Trophoblast cell (in vitro differentiated cells and primary cell): ENCODE measurements at regions not wholly inside any gene's neighbourhood (a gene's known extent, or its start where the extent isn't known, plus 50 kb on each side); places are given as distances from the start of the nearest gene placed in this dataset.
"Not testable (repeated sequence)": the region's sequence is repeated elsewhere in the genome, so short reads cannot be mapped to it uniquely, and the experiment has no call there.

ENCODE experiments used
- DNase-seq, 2 donors: peaks; one replicate each; pipeline ENCODE4 v3.0.0-alpha.2; 2016
- H2AFZ ChIP-seq: 2 replicates; pipeline ENCODE4 v1.6.1; 2013; ENCODE audit warnings: low read length, moderate library complexity, mild to moderate bottlenecking; ENCODE audit not compliant: insufficient read depth, poor library complexity
- H2AK5ac ChIP-seq: 2 replicates; pipeline ENCODE4 v1.6.1; 2013; ENCODE audit warnings: mild to moderate bottlenecking, low read length
- H2BK120ac ChIP-seq: 2 replicates; pipeline ENCODE4 v1.6.1; 2013; ENCODE audit warnings: low read length, mild to moderate bottlenecking, moderate library complexity; ENCODE audit not compliant: insufficient read depth, poor library complexity
- H2BK12ac ChIP-seq: 2 replicates; pipeline ENCODE4 v1.6.1; 2013; ENCODE audit warnings: mild to moderate bottlenecking, low read length, moderate library complexity
- H2BK5ac ChIP-seq: 2 replicates; pipeline ENCODE4 v1.6.1; 2013; ENCODE audit warnings: low read length, low read depth, moderate library complexity, mild to moderate bottlenecking; ENCODE audit not compliant: poor library complexity
- H3K14ac ChIP-seq: 2 replicates; pipeline ENCODE4 v1.6.1; 2013; ENCODE audit warnings: mild to moderate bottlenecking, low read length
- H3K18ac ChIP-seq: 2 replicates; pipeline ENCODE4 v1.6.1; 2013; ENCODE audit warnings: mild to moderate bottlenecking, low read length
- H3K23ac ChIP-seq: 2 replicates; pipeline ENCODE4 v1.6.1; 2013; ENCODE audit warnings: low read length
- H3K27ac ChIP-seq: 2 replicates; pipeline ENCODE4 v1.5.1; 2013; ENCODE audit warnings: low read depth, mild to moderate bottlenecking, inconsistent platforms, low read length, moderate library complexity
- H3K27me3 ChIP-seq: 2 replicates; pipeline ENCODE4 v1.6.1; 2013; ENCODE audit warnings: inconsistent platforms, mild to moderate bottlenecking, low read length, moderate library complexity; ENCODE audit not compliant: insufficient read depth
- H3K36me3 ChIP-seq, 2 experiments: 1 replicate in 1 of 2; 2 replicates in 1 of 2; pipeline ENCODE4 v1.6.1; 2013; ENCODE audit warnings: low read length in 2 of 2, mild to moderate bottlenecking in 2 of 2, moderate library complexity in 1 of 2; ENCODE audit not compliant: insufficient read depth in 2 of 2, control insufficient read depth in 1 of 2
- H3K4ac ChIP-seq: 2 replicates; pipeline ENCODE4 v1.6.1; 2013; ENCODE audit warnings: low read depth, mild to moderate bottlenecking, low read length, moderate library complexity
- H3K4me1 ChIP-seq, 2 experiments: 1 replicate in 1 of 2; 2 replicates in 1 of 2; pipeline ENCODE4 v1.6.1; 2013; ENCODE audit warnings: low read length in 2 of 2, mild to moderate bottlenecking in 2 of 2, moderate library complexity in 1 of 2; ENCODE audit not compliant: insufficient read depth in 2 of 2, control insufficient read depth in 1 of 2
- H3K4me2 ChIP-seq: 2 replicates; pipeline ENCODE4 v1.6.1; 2013; ENCODE audit warnings: inconsistent platforms, mild to moderate bottlenecking, low read length, moderate library complexity
- H3K4me3 ChIP-seq: 2 replicates; pipeline ENCODE4 v1.5.1; 2013; ENCODE audit warnings: mild to moderate bottlenecking, low read depth, low read length, inconsistent platforms
- H3K79me1 ChIP-seq: one replicate; pipeline ENCODE4 v1.6.1; 2013; ENCODE audit warnings: low read length
- H3K79me2 ChIP-seq: 2 replicates; pipeline ENCODE4 v1.6.1; 2013; ENCODE audit warnings: low read length, mild to moderate bottlenecking; ENCODE audit not compliant: control insufficient read depth, insufficient read depth, poor library complexity
- H3K9ac ChIP-seq: 2 replicates; pipeline ENCODE4 v1.6.1; 2013; ENCODE audit warnings: mild to moderate bottlenecking, low read length
- H3K9me3 ChIP-seq: 2 replicates; pipeline ENCODE4 v1.6.1; 2013; ENCODE audit warnings: low read depth, mild to moderate bottlenecking, control low read depth, inconsistent platforms, low read length; ENCODE audit not compliant: insufficient read depth
- H4K12ac ChIP-seq: 2 replicates; pipeline ENCODE4 v1.6.1; 2013; ENCODE audit warnings: low read depth, mild to moderate bottlenecking, low read length, moderate library complexity
- H4K8ac ChIP-seq: 2 replicates; pipeline ENCODE4 v1.6.1; 2013; ENCODE audit warnings: low read depth, mild to moderate bottlenecking, low read length, moderate library complexity
- H4K91ac ChIP-seq: one replicate; pipeline ENCODE4 v1.6.1; 2013; ENCODE audit warnings: low read depth, mild to moderate bottlenecking, low read length, moderate library complexity
- WGBS: extraction: QIAGEN DNeasy Blood & Tissue Kit; methylation state at CpG from one replicate; pipeline ENCODE4 v1.1.7; 2013; ENCODE audit warnings: missing lambda C conversion rate; ENCODE audit not compliant: insufficient read length, insufficient coverage; ENCODE audit errors: extremely low coverage; 5-methylcytosine and 5-hydroxymethylcytosine counted together

DNA sequence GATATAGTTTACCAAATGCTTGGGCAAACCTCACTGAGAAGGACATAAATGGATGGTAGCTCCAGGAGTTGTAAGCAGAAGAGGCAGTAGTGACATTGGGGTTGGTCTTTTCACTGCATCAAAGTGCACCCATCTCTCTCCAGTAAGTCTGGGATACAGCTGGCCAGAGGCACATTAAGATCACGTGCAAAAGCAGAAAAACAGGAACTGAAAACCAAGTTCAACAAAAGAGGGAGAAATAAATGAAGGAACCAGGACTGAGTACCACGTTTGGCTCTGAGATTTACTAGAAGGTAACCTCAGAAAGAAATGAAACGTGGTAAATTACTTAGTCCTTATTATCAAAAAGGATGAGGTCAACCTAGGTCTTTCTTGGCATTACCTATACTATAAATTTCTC lies 259.2 kb downstream of the OSR1 start:
- Histone ChIP-seq H3K9ac (no peak overlapping the region), H4K12ac (no peak overlapping the region), H3K36me3 (no peaks in the 10 kb centered on the region), H3K4ac (no peak overlapping the region), H3K79me1 (no peaks in the 10 kb centered on the region), H3K27me3 (no peaks in the 10 kb centered on the region), H3K14ac (no peak overlapping the region), H2BK120ac (no peak overlapping the region), H3K79me2 (no peaks in the 10 kb centered on the region), H3K9me3 (no peaks in the 10 kb centered on the region), H4K8ac (no peak overlapping the region), H3K18ac (no peak overlapping the region), H3K4me3 (no peak overlapping the region), H3K23ac (no peak overlapping the region), H2AFZ (no peak overlapping the region), H3K4me2 (no peak overlapping the region), H2AK5ac (no peak overlapping the region), H2BK5ac (no peak overlapping the region), H4K91ac (no peak overlapping the region), H3K4me1 (no peaks in the 10 kb centered on the region), H3K27ac (no peak overlapping the region), H2BK12ac (no peak overlapping the region)
- DNase-seq, result no peak
- no CpG with 5 or more reads among the region's 3 CpGs for WGBS

DNA sequence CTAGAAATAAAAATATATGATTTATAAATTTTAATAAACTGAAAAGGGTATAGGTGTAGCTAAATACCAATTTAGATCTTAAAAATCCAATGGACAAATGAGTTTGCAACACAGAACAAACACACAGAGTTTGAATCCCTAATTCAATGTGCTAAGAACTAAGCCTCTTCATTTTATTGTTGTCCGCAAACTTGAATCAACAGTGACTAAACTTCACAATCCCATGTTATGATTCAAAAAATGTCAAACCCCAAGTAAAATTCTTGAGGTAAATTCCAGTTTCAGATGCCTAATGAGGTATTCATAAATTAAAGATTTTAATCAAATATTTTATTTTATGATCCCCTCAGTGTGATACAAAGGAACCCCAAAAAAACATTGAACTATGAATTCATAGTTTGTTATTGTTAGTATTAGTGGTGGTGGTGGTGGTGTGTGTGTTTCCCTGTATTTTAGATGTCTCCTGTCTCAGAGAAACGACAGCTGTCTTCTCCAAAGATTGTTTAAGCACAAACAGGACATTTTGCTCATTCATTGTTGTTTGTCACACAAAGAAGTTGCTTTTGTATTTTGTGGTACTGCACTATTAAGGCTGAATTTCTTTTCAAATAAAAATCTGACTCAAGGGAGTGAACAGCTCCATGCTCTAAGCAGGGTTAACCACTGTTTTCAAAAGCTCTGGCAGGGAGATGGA lies 259.8 kb downstream of the OSR1 start:
- H3K4me3 ChIP-seq, result no peak overlapping the region
- H3K36me3 ChIP-seq, result no peaks in the 10 kb centered on the region
- H2BK120ac ChIP-seq, result no peak overlapping the region
- H2AK5ac ChIP-seq, result no peak overlapping the region
- H4K91ac ChIP-seq, result no peak overlapping the region
- H2BK12ac ChIP-seq, result no peak overlapping the region
- H3K4ac ChIP-seq, result no peak overlapping the region
- no peaks in the 10 kb centered on the region for H3K4me1 ChIP-seq
- no peak overlapping the region for H4K8ac ChIP-seq
- no peak overlapping the region for H3K9ac ChIP-seq
- H3K18ac ChIP-seq, result no peak overlapping the region
- H3K27me3 ChIP-seq, result no peaks in the 10 kb centered on the region
- WGBS, result no CpG with 5 or more reads among the region's 2 CpGs
- no peak overlapping the region for H3K14ac ChIP-seq
- no peak overlapping the region for H2AFZ ChIP-seq
- no peak overlapping the region for H3K4me2 ChIP-seq
- H3K27ac ChIP-seq, result no peak overlapping the region
- H3K79me2 ChIP-seq, result no peaks in the 10 kb centered on the region
- no peak overlapping the region for H3K23ac ChIP-seq
- H3K9me3 ChIP-seq, result no peaks in the 10 kb centered on the region
- H3K79me1 ChIP-seq, result no peaks in the 10 kb centered on the region
- H4K12ac ChIP-seq, result no peak overlapping the region
- no peak overlapping the region for H2BK5ac ChIP-seq
- no peak for DNase-seq

DNA sequence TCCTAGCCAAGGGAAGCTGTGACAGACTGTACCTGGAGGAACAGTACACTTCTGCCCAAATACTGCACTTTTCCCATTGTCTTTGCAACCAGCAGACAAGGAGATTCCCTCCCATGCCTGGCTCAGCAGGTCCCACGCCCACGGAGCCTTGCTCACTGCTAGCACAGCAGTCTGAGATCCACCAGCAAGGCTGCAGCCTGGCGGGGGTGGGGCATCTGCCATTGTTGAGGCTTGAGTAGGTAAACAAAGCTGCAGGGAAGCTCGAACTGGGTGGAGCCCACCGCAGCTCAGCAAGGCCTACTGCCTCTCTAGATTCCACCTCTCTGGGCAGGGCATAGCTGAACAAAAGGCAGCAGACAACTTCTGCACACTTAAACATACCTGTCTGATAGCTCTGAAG lies 268.9 kb downstream of the OSR1 start:
- not testable (repeated sequence) for H3K79me1 ChIP-seq, H3K4me1 ChIP-seq, DNase-seq, H3K14ac ChIP-seq, H2AFZ ChIP-seq, H3K4me2 ChIP-seq, H4K91ac ChIP-seq, H3K27ac ChIP-seq, H4K8ac ChIP-seq, H3K4ac ChIP-seq, H3K36me3 ChIP-seq, H2BK12ac ChIP-seq, H3K79me2 ChIP-seq, H3K23ac ChIP-seq, H2AK5ac ChIP-seq, H4K12ac ChIP-seq, H3K9ac ChIP-seq, H3K4me3 ChIP-seq, H3K18ac ChIP-seq, H3K9me3 ChIP-seq, H2BK120ac ChIP-seq, H2BK5ac ChIP-seq, H3K27me3 ChIP-seq
- no CpG with 5 or more reads among the region's 5 CpGs for WGBS

- Histone ChIP-seq H2BK120ac (no peak overlapping the region), H3K4ac (no peak overlapping the region), H3K23ac (no peak overlapping the region), H3K4me1 (no peaks in the 10 kb centered on the region), H2AFZ (no peak overlapping the region), H3K79me2 (no peaks in the 10 kb centered on the region), H3K14ac (no peak overlapping the region), H3K9ac (no peak overlapping the region), H2BK5ac (no peak overlapping the region), H3K9me3 (no peaks in the 10 kb centered on the region), H4K8ac (no peak overlapping the region), H3K79me1 (no peaks in the 10 kb centered on the region), H3K4me3 (no peak overlapping the region), H3K36me3 (no peaks in the 10 kb centered on the region), H4K91ac (no peak overlapping the region), H3K27ac (no peak overlapping the region), H2BK12ac (no peak overlapping the region), H4K12ac (no peak overlapping the region), H3K4me2 (no peak overlapping the region), H3K27me3 (no peaks in the 10 kb centered on the region), H3K18ac (no peak overlapping the region), H2AK5ac (no peak overlapping the region)
- no CpG with 5 or more reads among the region's 3 CpGs for WGBS
- no peak for DNase-seq
These were observed 272.2 kb downstream of the OSR1 start for GRCh38 chr2:19086231-19086651.
